WTC11 (cell line): ENCODE measurements at regions not wholly inside any gene's neighbourhood (a gene's known extent, or its start where the extent isn't known, plus 50 kb on each side); places are given as distances from the start of the nearest gene placed in this dataset.

Experiments
- ATAC-seq: fragments of 200-7000 bp; cut with Tn5 transposase; 2 replicates; pipeline ENCODE4 v1.10.0; 2021; ENCODE audit warnings: mild to moderate bottlenecking, moderate library complexity
- CTCF ChIA-PET: fragments of 300-600 bp; sonication (Branson Sonifier 250); formaldehyde crosslinking; loops from one replicate; lab custom pipeline; 2021; ENCODE audit warnings: antibody characterized with exemption; lab: Charles Lee
- POLR2A ChIA-PET: fragments of 350-600 bp; sonication (Branson Sonifier 250); formaldehyde crosslinking; loops from one replicate; lab custom pipeline; 2021; ENCODE audit warnings: antibody characterized with exemption; lab: Charles Lee
- DNase-seq: peaks from one replicate; pipeline ENCODE4 v3.0.0; 2021; ENCODE audit warnings: low spot score
- H3K27ac Mint-ChIP-seq: 2 replicates; pipeline ENCODE4 v1.8.0; 2021; ENCODE audit warnings: mixed read lengths
- H3K27me3 Mint-ChIP-seq: 2 replicates; pipeline ENCODE4 v1.8.0; 2021; ENCODE audit warnings: low read depth, mild to moderate bottlenecking, moderate library complexity, mixed read lengths
- H3K36me3 Mint-ChIP-seq: 2 replicates; pipeline ENCODE4 v1.8.0; 2021; ENCODE audit warnings: mixed read lengths
- H3K4me1 Mint-ChIP-seq: 2 replicates; pipeline ENCODE4 v1.8.0; 2022; ENCODE audit warnings: mixed read lengths
- H3K4me3 Mint-ChIP-seq: 2 replicates; pipeline ENCODE4 v1.8.0; 2021; ENCODE audit warnings: mild to moderate bottlenecking, moderate library complexity, mixed read lengths
- H3K9me3 Mint-ChIP-seq: 2 replicates; pipeline ENCODE4 v1.8.0; 2021; ENCODE audit warnings: mixed read lengths
- ATF2 ChIP-seq: sonication (generic); formaldehyde crosslinking; IDR thresholded peaks from 2 replicates; pipeline ENCODE4 v1.8.1; 2022; ENCODE audit warnings: low read depth, missing genetic modification reagents, borderline replicate concordance
- ATF3 ChIP-seq: sonication (generic); formaldehyde crosslinking; conservative IDR thresholded peaks from 2 replicates; pipeline ENCODE4 v1.8.1; 2022; ENCODE audit warnings: mild to moderate bottlenecking, missing genetic modification reagents
- CBFB ChIP-seq: sonication (generic); formaldehyde crosslinking; IDR thresholded peaks from 2 replicates; pipeline ENCODE4 v1.8.1; 2022; ENCODE audit warnings: mild to moderate bottlenecking, low read depth, missing genetic modification reagents
- CREB1 ChIP-seq: sonication (generic); formaldehyde crosslinking; IDR thresholded peaks from 2 replicates; pipeline ENCODE4 v1.8.0; 2023; ENCODE audit warnings: mild to moderate bottlenecking, missing genetic modification reagents
- CREM ChIP-seq: sonication (generic); formaldehyde crosslinking; IDR thresholded peaks from 2 replicates; pipeline ENCODE4 v1.8.1; 2022; ENCODE audit warnings: mild to moderate bottlenecking, missing genetic modification reagents, moderate library complexity
- E2F1 ChIP-seq: sonication (generic); formaldehyde crosslinking; IDR thresholded peaks from 2 replicates; pipeline ENCODE4 v1.8.0; 2022; ENCODE audit warnings: mild to moderate bottlenecking, missing genetic modification reagents
- E2F5 ChIP-seq: sonication (generic); formaldehyde crosslinking; IDR thresholded peaks from 2 replicates; pipeline ENCODE4 v1.8.1; 2022; ENCODE audit warnings: mild to moderate bottlenecking, moderate library complexity, missing genetic modification reagents
- ESRRA ChIP-seq: sonication (generic); formaldehyde crosslinking; IDR thresholded peaks from 2 replicates; pipeline ENCODE4 v1.8.1; 2022; ENCODE audit warnings: mild to moderate bottlenecking, missing genetic modification reagents, borderline replicate concordance
- FOXK1 ChIP-seq: sonication (generic); formaldehyde crosslinking; IDR thresholded peaks from 2 replicates; pipeline ENCODE4 v1.8.0; 2022; ENCODE audit warnings: mild to moderate bottlenecking, moderate library complexity, missing genetic modification reagents
- IRF1 ChIP-seq: sonication (generic); formaldehyde crosslinking; IDR thresholded peaks from 2 replicates; pipeline ENCODE4 v1.8.0; 2023; ENCODE audit warnings: missing genetic modification reagents
- KAT7 ChIP-seq: sonication (generic); formaldehyde crosslinking; IDR thresholded peaks from 2 replicates; pipeline ENCODE4 v1.8.1; 2023; ENCODE audit warnings: missing genetic modification reagents, mild to moderate bottlenecking, borderline replicate concordance
- PRRX2 ChIP-seq: fragments of 250-450 bp; sonication (Bioruptor Pico); IDR thresholded peaks from 2 replicates; pipeline ENCODE4 v1.8.0; 2021; ENCODE audit warnings: mild to moderate bottlenecking
- SMAD4 ChIP-seq: sonication (generic); formaldehyde crosslinking; IDR thresholded peaks from 2 replicates; pipeline ENCODE4 v1.8.0; 2022; ENCODE audit warnings: mild to moderate bottlenecking, missing genetic modification reagents
- TEAD4 ChIP-seq: sonication (generic); formaldehyde crosslinking; IDR thresholded peaks from 2 replicates; pipeline ENCODE4 v1.8.0; 2022; ENCODE audit warnings: mild to moderate bottlenecking, missing genetic modification reagents
- ZNF121 ChIP-seq: sonication (generic); formaldehyde crosslinking; IDR thresholded peaks from 2 replicates; pipeline ENCODE4 v1.8.0; 2023; ENCODE audit warnings: missing genetic modification reagents
- ZNF263 ChIP-seq: sonication (generic); formaldehyde crosslinking; IDR thresholded peaks from 2 replicates; pipeline ENCODE4 v1.8.1; 2022; ENCODE audit warnings: low read depth, mild to moderate bottlenecking, moderate library complexity, missing genetic modification reagents
- ZNF281 ChIP-seq: sonication (generic); formaldehyde crosslinking; IDR thresholded peaks from 2 replicates; pipeline ENCODE4 v1.8.0; 2023; ENCODE audit warnings: mild to moderate bottlenecking, missing genetic modification reagents
- ZNF425 ChIP-seq: fragments of 250-450 bp; sonication (Bioruptor Pico); conservative IDR thresholded peaks from 2 replicates; pipeline ENCODE4 v1.9.0; 2021; ENCODE audit warnings: mild to moderate bottlenecking
- ZNF532 ChIP-seq: fragments of 250-450 bp; sonication (Bioruptor Pico); IDR thresholded peaks from 2 replicates; pipeline ENCODE4 v1.9.0; 2021; ENCODE audit warnings: mild to moderate bottlenecking, borderline replicate concordance
- ZNF671 ChIP-seq: fragments of 250-450 bp; sonication (Bioruptor Pico); IDR thresholded peaks from 2 replicates; pipeline ENCODE4 v1.8.0; 2021; ENCODE audit warnings: mild to moderate bottlenecking

GRCh38 chr3:159499031-159499793 is 489.4 kb upstream of the IL12A start:
- Mint-ChIP-seq H3K4me3 (no peak overlapping the region), H3K27me3 (no peaks in the 10 kb centered on the region), H3K36me3 (no peaks in the 10 kb centered on the region), H3K27ac (no peak overlapping the region)
- DNase-seq = no peak
- ATAC-seq = no peak
- ChIA-PET CTCF (interaction anchor here (0.7 to 2.9 kb wide), 3 partner anchors 13 to 306 kb away, joined by 3 to 10 read pairs (median 3); no protein-coding TSS in a partner anchor), POLR2A (no interaction called here)
- TF ChIP-seq E2F1 = no peak
- no peak for TF ChIP-seq CBFB (CRISPR knock-in tag)
- no peak for TF ChIP-seq FOXK1 (CRISPR knock-in tag)
- no peak for TF ChIP-seq ATF3 (CRISPR knock-in tag)
- TF ChIP-seq ZNF425 (CRISPR knock-in tag) = no peak
- TF ChIP-seq E2F5 (CRISPR knock-in tag) = no peak
- TF ChIP-seq PRRX2 (CRISPR knock-in tag) = no peak
- no peak for TF ChIP-seq IRF1 (CRISPR knock-in tag)
- TF ChIP-seq SMAD4 (CRISPR knock-in tag) = no peak
- TF ChIP-seq ESRRA (CRISPR knock-in tag) = no peak
- TF ChIP-seq TEAD4 (CRISPR knock-in tag) = no peak
- TF ChIP-seq CREM = no peak
- no peak for TF ChIP-seq ZNF281
- no peak for TF ChIP-seq ZNF671 (CRISPR knock-in tag)
- no peak for TF ChIP-seq ATF2
- TF ChIP-seq ZNF121 (CRISPR knock-in tag) = no peak
- TF ChIP-seq CREB1 (CRISPR knock-in tag) = no peak
- no peak for TF ChIP-seq ZNF263 (CRISPR knock-in tag)
- no peak for TF ChIP-seq KAT7 (CRISPR knock-in tag)
- no peak for TF ChIP-seq ZNF532 (CRISPR knock-in tag)
- TF ChIP-seq, all 79 proteins: peak for 0
- Mint-ChIP-seq H3K9me3 (no peaks in the 10 kb centered on the region), H3K4me1 (no peaks in the 10 kb centered on the region)
